HG02571 (cell line): ENCODE measurements at regions not wholly inside any gene's neighbourhood (a gene's known extent, or its start where the extent isn't known, plus 50 kb on each side); places are given as distances from the start of the nearest gene placed in this dataset.

Experiments used
- ATAC-seq: cut with Tn5 transposase; IDR thresholded peaks from one replicate; pipeline ENCODE4 v1.9.1; 2021; ENCODE audit warnings: mild to moderate bottlenecking, moderate library complexity; ENCODE audit not compliant: unreplicated experiment

GRCh38 chr2:16303761-16304160, 361.9 kb downstream of the CYRIA start:
- no peak for ATAC-seq

- no peak for ATAC-seq
Measured at GRCh38 chr2:16303273-16303577, 362.4 kb downstream of the CYRIA start.

GRCh38 chr2:16302431-16303272, 362.3 kb downstream of the MYCN start:
- no peak for ATAC-seq

GRCh38 chr2:16301961-16302360, 361.6 kb downstream of the MYCN start:
- no peak for ATAC-seq

- no peak for ATAC-seq
Measured at GRCh38 chr2:16298866-16299265, 358.5 kb downstream of the MYCN start.

- ATAC-seq = no peak
Measured at GRCh38 chr2:16296331-16297250, 356.2 kb downstream of the MYCN start.

GRCh38 chr2:16296038-16296290, 355.6 kb downstream of the MYCN start:
- no peak for ATAC-seq

- ATAC-seq = no peak
Measured at GRCh38 chr2:16294791-16295190, 354.4 kb downstream of the MYCN start.

GRCh38 chr2:16293871-16294270, 353.5 kb downstream of the MYCN start:
- ATAC-seq = no peak

GRCh38 chr2:16293398-16293797, 353.0 kb downstream of the MYCN start:
- no peak for ATAC-seq

GRCh38 chr2:16291731-16292550, 351.6 kb downstream of the MYCN start:
- no peak for ATAC-seq

- no peak for ATAC-seq
Measured at GRCh38 chr2:16291226-16291625, 350.9 kb downstream of the MYCN start.

- no peak for ATAC-seq
Measured at GRCh38 chr2:16290311-16291020, 350.1 kb downstream of the MYCN start.

GRCh38 chr2:16288371-16289112, 348.2 kb downstream of the MYCN start:
- ATAC-seq = no peak

- no peak for ATAC-seq
Measured at GRCh38 chr2:16287831-16288230, 347.5 kb downstream of the MYCN start.

- no peak for ATAC-seq
Measured at GRCh38 chr2:16287281-16287680, 346.9 kb downstream of the MYCN start.

- no peak for ATAC-seq
Measured at GRCh38 chr2:16285813-16286510, 345.6 kb downstream of the MYCN start.

- no peak for ATAC-seq
Measured at GRCh38 chr2:16284941-16285625, 344.7 kb downstream of the MYCN start.
